Naive thymus-derived CD4-positive, alpha-beta T cell (primary cell): ENCODE measurements at regions not wholly inside any gene's neighbourhood (a gene's known extent, or its start where the extent isn't known, plus 50 kb on each side); places are given as distances from the start of the nearest gene placed in this dataset.
"Not testable (repeated sequence)": the region's sequence is repeated elsewhere in the genome, so short reads cannot be mapped to it uniquely, and the experiment has no call there.

Experiments
- ATAC-seq: fragments of 150-1000 bp; cut with Tn5 transposase; 2 replicates; pipeline ENCODE4 v1.10.0; 2021; ENCODE audit warnings: mild to moderate bottlenecking, moderate library complexity
- CTCF ChIA-PET: fragments of 350-600 bp; sonication (Branson Sonifier 250); formaldehyde crosslinking; loops from one replicate; lab custom pipeline; 2021; ENCODE audit warnings: antibody characterized with exemption; lab: Charles Lee
- POLR2A ChIA-PET: fragments of 350-600 bp; sonication (Branson Sonifier 250); formaldehyde crosslinking; loops from one replicate; lab custom pipeline; 2021; ENCODE audit warnings: antibody characterized with exemption, inconsistent platforms; lab: Charles Lee
- DNase-seq, 9 donors: peaks; one replicate each; pipeline versions ENCODE4 v3.0.0 to v3.0.0-alpha.2; 2020 to 2022; ENCODE audit warnings: mixed read lengths in 1 of 9
- H3K27ac ChIP-seq: one replicate; pipeline ENCODE4 v1.7.0; 2013; ENCODE audit warnings: mild to moderate bottlenecking, low read depth, low read length, moderate library complexity
- H3K27me3 ChIP-seq, 2 donors: one replicate each; pipeline ENCODE4 v1.7.0; 2013; ENCODE audit warnings: low read length in 2 of 2, mild to moderate bottlenecking in 2 of 2, moderate library complexity in 2 of 2; ENCODE audit not compliant: control insufficient read depth in 2 of 2, insufficient read depth in 2 of 2
- H3K36me3 ChIP-seq, 3 experiments: 1 replicate in 2 of 3; 2 replicates in 1 of 3; pipeline ENCODE4 v1.7.0; 2013; ENCODE audit warnings: low read length in 3 of 3, mild to moderate bottlenecking in 3 of 3, moderate library complexity in 1 of 3; ENCODE audit not compliant: insufficient read depth in 3 of 3, control insufficient read depth in 2 of 3
- H3K4me1 ChIP-seq, 2 donors: one replicate each; pipeline ENCODE4 v1.7.0; 2013; ENCODE audit warnings: low read length in 2 of 2, mild to moderate bottlenecking in 2 of 2, moderate library complexity in 1 of 2; ENCODE audit not compliant: control insufficient read depth in 2 of 2, insufficient read depth in 2 of 2
- H3K4me3 ChIP-seq: 2 replicates; pipeline ENCODE4 v1.7.0; 2013; ENCODE audit warnings: mild to moderate bottlenecking, low read length
- H3K9me3 ChIP-seq, 3 experiments: 1 replicate in 2 of 3; 2 replicates in 1 of 3; pipeline ENCODE4 v1.7.0; 2013; ENCODE audit warnings: low read length in 3 of 3; ENCODE audit not compliant: control insufficient read depth in 2 of 3
- H3K27ac Mint-ChIP-seq, 9 donors: one replicate each; pipeline ENCODE4 v1.8.0; 2020 to 2022; ENCODE audit warnings: mixed read lengths in 9 of 9, mild to moderate bottlenecking in 8 of 9, moderate library complexity in 5 of 9, inconsistent platforms in 2 of 9
- H3K27me3 Mint-ChIP-seq, 5 donors: one replicate each; pipeline ENCODE4 v1.8.0; 2021 to 2022; ENCODE audit warnings: mixed read lengths in 5 of 5, mild to moderate bottlenecking in 1 of 5
- H3K36me3 Mint-ChIP-seq, 5 donors: one replicate each; pipeline ENCODE4 v1.8.0; 2020 to 2022; ENCODE audit warnings: mixed read lengths in 5 of 5, mild to moderate bottlenecking in 3 of 5, inconsistent platforms in 1 of 5
- H3K4me1 Mint-ChIP-seq, 7 donors: one replicate each; pipeline ENCODE4 v1.8.0; 2020 to 2022; ENCODE audit warnings: mixed read lengths in 7 of 7, mild to moderate bottlenecking in 3 of 7, inconsistent platforms in 1 of 7
- H3K4me3 Mint-ChIP-seq, 10 donors: one replicate each; pipeline ENCODE4 v1.8.0; 2020 to 2022; ENCODE audit warnings: mild to moderate bottlenecking in 10 of 10, mixed read lengths in 10 of 10, moderate library complexity in 6 of 10, inconsistent platforms in 2 of 10
- H3K9me3 Mint-ChIP-seq, 11 donors: one replicate each; pipeline ENCODE4 v1.8.0; 2020 to 2022; ENCODE audit warnings: mixed read lengths in 11 of 11, mild to moderate bottlenecking in 4 of 11, inconsistent platforms in 1 of 11, moderate library complexity in 1 of 11
- intact Hi-C, 2 donors: fragments of 100-400 bp; cut with micrococcal nuclease; formaldehyde crosslinking; loops; one replicate each; pipeline ENCODE4 v1.15.1; 2023

- peaks cover 8 to 18% (median 11%) of the 10 kb centered on the region in 7 donors for H3K4me1 Mint-ChIP-seq
- H3K27me3 Mint-ChIP-seq = peaks cover 67 to 88% (median 86%) of the 10 kb centered on the region in 5 donors
- Histone ChIP-seq H3K27me3 (peaks cover 4 to 34% of the 10 kb centered on the region in 2 donors), H3K4me3 (no peak overlapping the region), H3K27ac (no peak overlapping the region), H3K9me3 (no peaks in the 10 kb centered on the region), H3K4me1 (no peaks in the 10 kb centered on the region), H3K36me3 (no peaks in the 10 kb centered on the region)
- CTCF ChIA-PET = no interaction called here
- ATAC-seq (no peak), DNase-seq (no peak)
- H3K4me3 Mint-ChIP-seq = peak overlapping the region; percentile 0 to 58 (median 22)
- peaks cover 0 to 12% (median 0%) of the 10 kb centered on the region in 5 donors for H3K36me3 Mint-ChIP-seq
- peak overlapping the region in 3 of 9 donors; percentile 2 to 48 (median 47) for H3K27ac Mint-ChIP-seq
- intact Hi-C loops = no loop called here
- POLR2A ChIA-PET = no interaction called here
- H3K9me3 Mint-ChIP-seq = peaks cover 0 to 25% (median 5%) of the 10 kb centered on the region in 11 donors
These were observed 98.7 kb downstream of the TRIM27 start for GRCh38 chr6:28824793-28825731.

GRCh38 chr6:28825732-28826293 is 98.0 kb downstream of the TRIM27 start:
- peaks cover 0 to 25% (median 5%) of the 10 kb centered on the region in 11 donors for H3K9me3 Mint-ChIP-seq
- CTCF ChIA-PET = interaction anchor here (3.0 kb wide), 1 partner anchor 12 kb away, joined by 12 read pairs; no protein-coding TSS in a partner anchor

DNA sequence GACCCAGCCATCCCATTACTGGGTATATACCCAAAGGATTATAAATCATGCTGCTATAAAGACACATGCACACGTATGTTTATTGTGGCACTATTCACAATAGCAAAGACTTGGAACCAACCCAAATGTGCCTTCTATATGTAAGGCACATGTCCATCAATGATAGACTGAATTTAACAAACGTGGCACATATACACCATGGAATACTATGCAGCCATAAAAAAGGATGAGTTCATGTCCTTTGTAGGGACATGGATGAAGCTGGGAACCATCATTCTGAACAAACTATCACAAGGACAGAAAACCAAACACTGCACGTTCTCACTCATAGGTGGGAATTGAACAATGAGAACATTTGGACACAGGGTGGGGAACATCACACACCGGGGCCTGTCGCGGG is 92.1 kb downstream of the TRIM27 start:
- H3K9me3 Mint-ChIP-seq, H3K27ac ChIP-seq, CTCF ChIA-PET, POLR2A ChIA-PET, H3K4me3 Mint-ChIP-seq, DNase-seq, H3K36me3 ChIP-seq, H3K36me3 Mint-ChIP-seq, H3K27me3 ChIP-seq, H3K4me1 Mint-ChIP-seq, H3K27ac Mint-ChIP-seq, H3K4me1 ChIP-seq, H3K4me3 ChIP-seq, H3K9me3 ChIP-seq, ATAC-seq: not testable (repeated sequence)
- intact Hi-C loops = loop anchor here (10.0 kb wide), 2 partner anchors 747 to 753 kb away; partner anchors contain the start of genes OR2H2 (in 1 of the 2) and ZNF165 (in 1 of the 2)
- H3K27me3 Mint-ChIP-seq = peaks cover 64 to 77% (median 68%) of the 10 kb centered on the region in 5 donors

More at GRCh38 chr6:28825732-28826293, 98.0 kb downstream of the TRIM27 start:
- no peaks in the 10 kb centered on the region for H3K36me3 ChIP-seq
- no peak overlapping the region for H3K4me3 ChIP-seq
- intact Hi-C loops = no loop called here
- Mint-ChIP-seq H3K4me1 (peaks cover 8 to 18% (median 11%) of the 10 kb centered on the region in 7 donors), H3K27ac (peak overlapping the region in 2 of 9 donors; percentile 47 to 48), H3K36me3 (peaks cover 0 to 12% (median 0%) of the 10 kb centered on the region in 5 donors), H3K4me3 (peak overlapping the region in 4 of 10 donors; percentile 12 to 58 (median 19)), H3K27me3 (peaks cover 74 to 95% (median 94%) of the 10 kb centered on the region in 5 donors)
- DNase-seq = no peak
- no peak for ATAC-seq
- no peaks in the 10 kb centered on the region for H3K4me1 ChIP-seq
- H3K9me3 ChIP-seq = no peaks in the 10 kb centered on the region
- POLR2A ChIA-PET = interaction anchor here (0.7 kb wide), 1 partner anchor 598 kb away, joined by 3 read pairs; no protein-coding TSS in a partner anchor
- H3K27me3 ChIP-seq = peaks cover 4 to 34% of the 10 kb centered on the region in 2 donors
- H3K27ac ChIP-seq = no peak overlapping the region

DNA sequence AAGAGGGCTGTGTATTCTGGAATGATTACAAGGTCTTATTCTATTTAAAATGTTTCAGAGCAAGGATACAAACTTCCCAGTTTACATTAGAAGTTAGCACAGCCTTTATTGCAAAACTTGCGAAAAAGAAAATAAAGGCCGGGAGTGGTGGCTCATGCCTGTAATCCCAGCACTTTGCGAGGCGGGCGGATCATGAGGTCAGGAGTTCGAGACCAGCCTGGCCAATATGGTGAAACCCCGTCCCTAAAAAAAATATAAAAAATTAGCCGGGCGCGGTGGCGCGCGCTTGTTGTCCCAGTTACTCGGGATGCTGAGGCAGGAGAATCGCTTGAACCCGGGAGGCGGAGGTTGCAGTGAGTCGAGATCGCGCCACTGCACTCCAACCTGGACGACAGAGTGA is 87.1 kb downstream of the TRIM27 start:
- H3K9me3 Mint-ChIP-seq = peaks cover 0 to 15% (median 0%) of the 10 kb centered on the region in 11 donors
- H3K27me3 Mint-ChIP-seq = peaks cover 24 to 61% (median 39%) of the 10 kb centered on the region in 5 donors
- POLR2A ChIA-PET = interaction anchor here (0.6 to 3.7 kb wide), 14 partner anchors 24 to 1079 kb away, joined by 3 to 29 read pairs (median 9); partner anchors contain the start of gene TRIM27
- H3K27ac Mint-ChIP-seq, H3K27me3 ChIP-seq, ATAC-seq, DNase-seq, H3K4me3 ChIP-seq, H3K27ac ChIP-seq, H3K36me3 Mint-ChIP-seq, H3K36me3 ChIP-seq, H3K4me3 Mint-ChIP-seq, H3K9me3 ChIP-seq: not testable (repeated sequence)
- CTCF ChIA-PET = interaction anchor here (0.6 to 4.8 kb wide), 22 partner anchors 10 to 275 kb away, joined by 3 to 108 read pairs (median 9); no protein-coding TSS in a partner anchor
- intact Hi-C loops = loop anchor here (1.0 to 10.0 kb wide), 9 partner anchors 46 to 752 kb away; partner anchors contain the start of genes OR2H2 (in 1 of the 2) and ZNF165 (in 1 of the 2)
- peaks cover 13 to 31% (median 20%) of the 10 kb centered on the region in 7 donors for H3K4me1 Mint-ChIP-seq
- peaks cover 8 to 11% of the 10 kb centered on the region in 2 donors for H3K4me1 ChIP-seq

- Histone ChIP-seq H3K4me3 (peak overlapping the region; percentile 83), H3K4me1 (peaks cover 8 to 11% of the 10 kb centered on the region in 2 donors), H3K27ac (peak overlapping the region; percentile 60), H3K9me3 (no peaks in the 10 kb centered on the region), H3K36me3 (no peaks in the 10 kb centered on the region), H3K27me3 (no peaks in the 10 kb centered on the region)
- Mint-ChIP-seq H3K4me3 (peak overlapping the region; percentile 86 to 99 (median 96)), H3K9me3 (peaks cover 0 to 15% (median 0%) of the 10 kb centered on the region in 11 donors), H3K36me3 (no peaks in the 10 kb centered on the region), H3K4me1 (peaks cover 13 to 31% (median 20%) of the 10 kb centered on the region in 7 donors), H3K27ac (peak overlapping the region; percentile 83 to 98 (median 93)), H3K27me3 (peaks cover 23 to 70% (median 31%) of the 10 kb centered on the region in 5 donors)
- ATAC-seq (peak; percentile 77), DNase-seq (peak; percentile 46 to 88 (median 85))
- intact Hi-C loops = loop anchor here (1.0 to 10.0 kb wide), 16 partner anchors 25 to 1706 kb away; partner anchors contain the start of genes OR2H2 (in 1 of the 2) and ZNF165 (in 1 of the 2)
- ChIA-PET POLR2A (interaction anchor here (0.6 to 3.7 kb wide), 23 partner anchors 10 to 812 kb away, joined by 3 to 29 read pairs (median 8); partner anchors contain the start of genes PGBD1 and TRIM27), CTCF (interaction anchor here (0.7 to 4.8 kb wide), 21 partner anchors 10 to 1031 kb away, joined by 3 to 108 read pairs (median 6); a partner anchor contains a TSS)
These were observed 85.5 kb downstream of the TRIM27 start for GRCh38 chr6:28838289-28838633.
